GM18519 (cell line): ENCODE measurements at regions not wholly inside any gene's neighbourhood (a gene's known extent, or its start where the extent isn't known, plus 50 kb on each side); places are given as distances from the start of the nearest gene placed in this dataset.
A peak's percentile ranks its signal among the peaks of the same experiment; 100 is the strongest.
"Not testable (repeated sequence)": the region's sequence is repeated elsewhere in the genome, so short reads cannot be mapped to it uniquely, and the experiment has no call there.

ENCODE experiments used
- ATAC-seq: cut with Tn5 transposase; IDR thresholded peaks from one replicate; pipeline ENCODE4 v1.9.1; 2021; ENCODE audit warnings: mild to moderate bottlenecking, moderate library complexity; ENCODE audit not compliant: unreplicated experiment, low FRiP score

DNA sequence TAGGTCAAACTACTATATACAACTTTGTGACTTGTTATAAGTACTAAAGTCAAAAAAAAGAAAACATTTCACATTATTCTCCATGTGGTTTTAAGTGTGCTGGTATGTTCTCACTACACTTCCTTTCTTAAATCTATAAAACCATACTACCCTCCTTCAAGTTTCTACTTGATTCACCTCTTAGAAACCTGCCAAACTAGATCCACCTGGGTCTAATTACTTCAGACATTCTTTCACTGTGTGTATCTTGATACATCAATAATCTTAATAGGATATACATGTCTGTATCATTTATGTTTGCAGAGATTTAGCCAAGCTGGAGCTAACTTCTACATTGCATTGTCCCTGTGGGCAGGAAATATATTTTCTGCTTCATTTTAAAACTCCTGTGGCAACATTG is 1012.6 kb downstream of the EFNA5 start:
- no peak for ATAC-seq

GRCh38 chr5:106656821-106657220 is 1013.9 kb downstream of the EFNA5 start:
- no peak for ATAC-seq

GRCh38 chr5:106649031-106649430 is 1021.7 kb downstream of the EFNA5 start:
- no peak for ATAC-seq

GRCh38 chr5:106648401-106648800 is 1022.3 kb downstream of the EFNA5 start:
- no peak for ATAC-seq

DNA sequence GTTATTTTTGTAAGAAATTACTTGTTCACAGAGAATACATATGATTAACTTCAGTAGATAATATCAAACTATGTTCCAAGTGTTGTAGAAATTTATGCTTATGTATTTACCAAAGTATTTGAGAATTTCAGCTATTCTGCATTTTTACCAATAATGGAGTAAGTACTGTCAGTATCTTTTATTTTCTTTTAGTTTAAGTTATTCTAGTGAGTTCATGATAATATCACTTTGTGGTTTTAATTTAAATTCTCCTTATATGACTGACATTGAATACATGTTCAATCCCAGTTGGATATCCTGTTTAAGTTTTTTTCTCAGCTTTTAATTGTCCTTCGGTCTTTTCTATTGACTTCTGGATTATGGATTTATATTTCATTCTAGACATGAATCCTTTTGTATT is 1024.6 kb downstream of the EFNA5 start:
- ATAC-seq: no peak

DNA sequence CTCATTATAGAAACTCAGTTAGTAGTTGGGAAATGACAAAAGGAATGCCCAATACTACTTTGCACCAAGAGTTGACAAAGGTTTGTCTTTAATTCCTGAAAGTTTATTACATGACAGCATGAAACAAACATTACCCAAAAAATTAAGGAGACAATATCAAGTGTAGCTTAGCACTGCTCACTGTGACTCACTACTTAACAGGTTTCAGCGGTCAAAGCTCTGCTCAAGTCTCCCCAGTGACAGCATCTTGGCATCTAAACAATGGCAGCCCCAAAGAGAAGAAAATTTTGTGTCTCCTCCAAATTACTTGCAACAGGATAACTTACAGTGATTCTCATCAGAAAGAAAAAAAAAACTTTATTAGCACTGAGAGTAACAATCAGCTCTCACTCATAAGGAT is 1030.2 kb downstream of the EFNA5 start:
- no peak for ATAC-seq

GRCh38 chr5:106639488-106639887 is 1031.2 kb downstream of the EFNA5 start:
- no peak for ATAC-seq

GRCh38 chr5:106637275-106637674 is 1033.5 kb downstream of the EFNA5 start:
- ATAC-seq: no peak

GRCh38 chr5:106634375-106634774 is 1036.4 kb downstream of the EFNA5 start:
- ATAC-seq: no peak

- ATAC-seq: no peak
Observed at GRCh38 chr5:106633825-106634224, 1036.9 kb downstream of the EFNA5 start.

- ATAC-seq: not testable (repeated sequence)
Observed at GRCh38 chr5:106628456-106628855, 1042.3 kb downstream of the EFNA5 start.

- ATAC-seq: no peak
Observed at GRCh38 chr5:106610041-106610440, 1060.7 kb downstream of the EFNA5 start.

GRCh38 chr5:106601620-106602019 is 1069.1 kb downstream of the EFNA5 start:
- peak; percentile 48 for ATAC-seq

DNA sequence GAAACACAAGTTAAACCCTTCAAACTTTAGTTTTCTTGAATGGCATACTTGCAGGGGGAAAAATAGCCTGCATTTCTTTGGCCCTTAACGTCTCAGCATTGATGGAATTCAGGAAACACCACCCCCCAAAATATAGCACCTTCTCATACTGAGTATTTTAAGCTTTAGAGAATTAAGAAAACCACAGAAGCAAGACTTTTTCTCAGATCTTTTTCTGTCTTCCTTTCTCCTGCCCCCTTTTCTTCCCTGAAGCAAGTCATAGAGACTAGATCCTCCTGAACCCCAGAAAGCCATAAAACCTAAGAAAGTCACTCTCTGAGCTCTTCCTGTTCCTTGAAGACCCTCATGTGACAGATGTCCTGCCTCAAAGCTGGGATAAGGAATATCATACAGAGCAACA is 1069.9 kb downstream of the EFNA5 start:
- ATAC-seq: no peak

GRCh38 chr5:106595864-106596263 is 1074.9 kb downstream of the EFNA5 start:
- no peak for ATAC-seq

- no peak for ATAC-seq
Observed at GRCh38 chr5:106584268-106584667, 1086.5 kb downstream of the EFNA5 start.

GRCh38 chr5:106578736-106579135 is 1092.0 kb downstream of the EFNA5 start:
- no peak for ATAC-seq

DNA sequence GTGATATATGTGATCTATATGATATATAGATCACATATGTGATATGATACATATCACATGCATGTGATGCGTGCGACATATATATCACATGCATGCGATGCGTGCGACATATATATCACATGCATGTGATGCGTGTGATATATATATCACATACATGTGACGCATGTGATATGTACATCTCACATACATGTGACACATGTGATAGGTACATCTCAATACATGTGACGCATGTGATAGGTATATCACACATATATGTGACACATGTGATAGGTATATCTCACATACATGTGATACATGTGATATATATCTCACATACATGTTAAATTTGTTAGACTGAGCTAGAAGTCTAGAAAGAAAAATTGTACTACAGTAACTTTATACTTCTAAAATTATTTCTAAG is 1095.9 kb downstream of the EFNA5 start:
- no peak for ATAC-seq

- no peak for ATAC-seq
Observed at GRCh38 chr5:106566031-106566430, 1104.7 kb downstream of the EFNA5 start.

GRCh38 chr5:106545325-106545724 is 1125.4 kb downstream of the EFNA5 start:
- ATAC-seq: no peak

DNA sequence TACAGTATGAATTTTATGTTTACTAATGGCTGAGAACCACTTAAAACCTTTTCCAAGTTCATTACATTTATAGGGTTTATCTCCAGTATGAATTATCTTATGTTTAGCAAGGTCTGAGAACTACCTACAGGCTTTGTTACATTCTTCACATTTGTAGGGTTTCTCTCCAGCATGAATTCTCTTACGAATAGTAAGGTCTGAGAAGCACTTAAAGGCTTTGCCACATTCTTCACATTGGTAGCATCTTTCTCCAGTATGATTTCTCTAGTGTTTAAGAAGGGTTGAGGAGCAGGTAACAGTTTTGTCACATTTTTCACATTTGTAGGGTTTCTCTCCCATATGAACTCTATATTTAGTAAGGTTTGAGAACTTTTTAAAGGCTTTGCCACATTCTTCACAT is 1127.4 kb downstream of the EFNA5 start:
- ATAC-seq: no peak

GRCh38 chr5:106530150-106530549 is 1140.6 kb downstream of the EFNA5 start:
- no peak for ATAC-seq

DNA sequence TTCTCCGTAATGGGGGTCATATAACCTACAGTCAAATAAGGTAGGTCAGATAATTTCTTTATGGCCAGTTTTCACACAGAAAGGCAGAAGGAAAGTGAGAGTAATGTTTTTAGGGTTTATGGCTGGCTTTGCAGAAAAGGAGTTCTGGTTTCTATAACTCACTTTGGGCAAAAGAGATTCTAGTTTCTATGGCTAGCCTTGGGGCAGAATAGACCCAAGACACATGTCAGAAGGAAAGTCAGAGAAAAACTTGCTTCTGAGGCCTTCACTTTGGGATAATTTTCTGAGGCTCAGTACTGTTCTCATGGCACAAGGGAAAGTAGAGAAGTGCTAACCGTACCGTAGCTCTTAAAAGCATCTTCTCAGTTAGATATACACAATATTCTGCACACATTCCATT is 1145.3 kb downstream of the EFNA5 start:
- no peak for ATAC-seq
